PC-3 (cell line): ENCODE measurements at regions not wholly inside any gene's neighbourhood (a gene's known extent, or its start where the extent isn't known, plus 50 kb on each side); places are given as distances from the start of the nearest gene placed in this dataset.

Source experiments
- CTCF ChIP-seq: fragments of 300-600 bp; sonication (generic); conservative IDR thresholded peaks from 2 replicates; pipeline ENCODE4 v1.5.1; 2017; ENCODE audit warnings: antibody characterized with exemption, low read depth, mild to moderate bottlenecking, low read length
- EZH2 ChIP-seq: fragments of 300-600 bp; sonication (generic); IDR thresholded peaks from one replicate; pipeline ENCODE4 v1.6.1; 2017; ENCODE audit warnings: antibody characterized with exemption, mild to moderate bottlenecking, low read length; ENCODE audit not compliant: unreplicated experiment
- EZH2phosphoT487 ChIP-seq: fragments of 300-600 bp; sonication (generic); IDR thresholded peaks from 2 replicates; pipeline ENCODE4 v1.6.1; 2018; ENCODE audit warnings: mild to moderate bottlenecking, antibody characterized with exemption, low read length, borderline replicate concordance

GRCh38 chr11:31959716-31960115, 131.2 kb upstream of the RCN1 start:
- no peak for TF ChIP-seq EZH2
- no peak for TF ChIP-seq EZH2phosphoT487
- TF ChIP-seq CTCF = no peak
